Aorta (tissue), 5 donors: ENCODE measurements at regions not wholly inside any gene's neighbourhood (a gene's known extent, or its start where the extent isn't known, plus 50 kb on each side); places are given as distances from the start of the nearest gene placed in this dataset.

ENCODE experiments used
- ATAC-seq: fragments of 200-7000 bp; cut with Tn5 transposase; one replicate; pipeline ENCODE4 v1.9.1; 2022; ENCODE audit warnings: moderate library complexity; ENCODE audit not compliant: low FRiP score
- DNase-seq, 2 donors: peaks; one replicate each; pipeline ENCODE4 v3.0.0-alpha.2; 2020
- H3K27ac ChIP-seq, 2 donors: one replicate each; pipeline ENCODE4 v1.5.1; 2013; ENCODE audit warnings: low read length in 2 of 2, mild to moderate bottlenecking in 2 of 2, moderate library complexity in 2 of 2, control low read depth in 1 of 2, inconsistent platforms in 1 of 2, low read depth in 1 of 2
- H3K27me3 ChIP-seq, 2 donors: one replicate each; pipeline ENCODE4 v1.6.1; 2013; ENCODE audit warnings: control low read depth in 1 of 2, low read length in 1 of 2, mild to moderate bottlenecking in 1 of 2, moderate library complexity in 1 of 2; ENCODE audit not compliant: insufficient read depth in 2 of 2, control insufficient read depth in 1 of 2
- H3K36me3 ChIP-seq, 2 donors: one replicate each; pipeline ENCODE4 v1.6.1; 2013; ENCODE audit warnings: control low read depth in 1 of 2, low read length in 1 of 2, mild to moderate bottlenecking in 1 of 2; ENCODE audit not compliant: insufficient read depth in 2 of 2, control insufficient read depth in 1 of 2
- H3K4me1 ChIP-seq, 2 donors: one replicate each; pipeline ENCODE4 v1.6.1; 2013; ENCODE audit warnings: low read length in 2 of 2, control low read depth in 1 of 2, mild to moderate bottlenecking in 1 of 2, moderate library complexity in 1 of 2; ENCODE audit not compliant: insufficient read depth in 2 of 2, control insufficient read depth in 1 of 2
- H3K4me3 ChIP-seq, 2 donors: one replicate each; pipeline ENCODE4 v1.5.1; 2013; ENCODE audit warnings: low read length in 2 of 2, control low read depth in 1 of 2, mild to moderate bottlenecking in 1 of 2
- H3K9me3 ChIP-seq: one replicate; pipeline ENCODE4 v1.6.1; 2013; ENCODE audit warnings: mild to moderate bottlenecking, low read length; ENCODE audit not compliant: control insufficient read depth
- WGBS, 2 donors: extraction: QIAGEN DNeasy Blood & Tissue Kit; methylation state at CpG; one replicate each; pipeline ENCODE4 v1.1.7; 2013; 5-methylcytosine and 5-hydroxymethylcytosine counted together
- intact Hi-C, 2 donors: fragments of 100-400 bp; cut with DNase I; formaldehyde crosslinking; loops; one replicate each; pipeline versions ENCODE4 v1.14.2 to v1.15.0; 2022
- donor health status: healthy with polysubstance abuse.
- donor health status: Bipolar disorder and iron deficiency.
- donor health status: DM: no; HTN: no; CAD: no.
- donor health status: DM: no; HTN: no; CAD: no.
- donor health status: DM: yes; HTN: yes; CAD: no.

GRCh38 chr14:28876572-28876945, 110.0 kb downstream of the FOXG1 start:
- Histone ChIP-seq H3K9me3 (no peaks in the 10 kb centered on the region), H3K4me3 (no peak overlapping the region), H3K36me3 (no peaks in the 10 kb centered on the region), H3K4me1 (no peaks in the 10 kb centered on the region), H3K27me3 (no peaks in the 10 kb centered on the region), H3K27ac (no peak overlapping the region)
- ATAC-seq, result no peak
- no peak for DNase-seq
- intact Hi-C loops, result no loop called here
- 73 to 80% methylated on average over 4 of the region's 4 CpGs for WGBS, 2 donors

GRCh38 chr14:28877923-28878322, 111.3 kb downstream of the FOXG1 start:
- DNase-seq, result no peak
- no peaks in the 10 kb centered on the region for H3K36me3 ChIP-seq

GRCh38 chr14:28879573-28879996, 113.0 kb downstream of the FOXG1 start:
- ATAC-seq (no peak), DNase-seq (no peak)
- Histone ChIP-seq H3K4me3 (no peak overlapping the region), H3K27ac (no peak overlapping the region), H3K27me3 (no peaks in the 10 kb centered on the region), H3K9me3 (no peaks in the 10 kb centered on the region), H3K36me3 (no peaks in the 10 kb centered on the region), H3K4me1 (no peaks in the 10 kb centered on the region)
- intact Hi-C loops, result no loop called here
- WGBS, 2 donors, result 45 to 46% methylated on average over 5 of the region's 5 CpGs

More at GRCh38 chr14:28877923-28878322, 111.3 kb downstream of the FOXG1 start:
- intact Hi-C loops, result no loop called here
- ATAC-seq, result no peak
- H3K27ac ChIP-seq, result no peak overlapping the region
- no peaks in the 10 kb centered on the region for H3K9me3 ChIP-seq
- H3K4me1 ChIP-seq, result no peaks in the 10 kb centered on the region
- no peak overlapping the region for H3K4me3 ChIP-seq
- H3K27me3 ChIP-seq, result no peaks in the 10 kb centered on the region

- intact Hi-C loops, result no loop called here
- DNase-seq, result no peak
- Histone ChIP-seq H3K36me3 (no peaks in the 10 kb centered on the region), H3K27me3 (no peaks in the 10 kb centered on the region), H3K4me3 (no peak overlapping the region), H3K4me1 (no peaks in the 10 kb centered on the region), H3K27ac (no peak overlapping the region), H3K9me3 (no peaks in the 10 kb centered on the region)
- no peak for ATAC-seq
- 81 to 86% methylated on average over 5 of the region's 5 CpGs for WGBS, 2 donors
Observed at GRCh38 chr14:28886940-28887339, 120.4 kb downstream of the FOXG1 start.

- ATAC-seq (no peak), DNase-seq (no peak)
- Histone ChIP-seq H3K9me3 (no peaks in the 10 kb centered on the region), H3K36me3 (no peaks in the 10 kb centered on the region), H3K4me3 (no peak overlapping the region), H3K4me1 (no peaks in the 10 kb centered on the region), H3K27me3 (no peaks in the 10 kb centered on the region), H3K27ac (no peak overlapping the region)
- WGBS, 2 donors, result 65 to 69% methylated on average over 3 of the region's 3 CpGs
- intact Hi-C loops, result no loop called here
Observed at GRCh38 chr14:28895389-28895788, 128.8 kb downstream of the FOXG1 start.

- Histone ChIP-seq H3K9me3 (no peaks in the 10 kb centered on the region), H3K36me3 (no peaks in the 10 kb centered on the region), H3K4me1 (no peaks in the 10 kb centered on the region), H3K4me3 (no peak overlapping the region), H3K27me3 (no peaks in the 10 kb centered on the region), H3K27ac (no peak overlapping the region)
- DNase-seq, result no peak
- intact Hi-C loops, result no loop called here
- ATAC-seq, result no peak
Observed at GRCh38 chr14:28896337-28896736, 129.8 kb downstream of the FOXG1 start.

GRCh38 chr14:28901631-28902030, 135.0 kb downstream of the FOXG1 start:
- no peak overlapping the region for H3K4me3 ChIP-seq
- intact Hi-C loops, result no loop called here

GRCh38 chr14:28902930-28903329, 136.3 kb downstream of the FOXG1 start:
- Histone ChIP-seq H3K4me3 (no peak overlapping the region), H3K27me3 (no peaks in the 10 kb centered on the region), H3K36me3 (no peaks in the 10 kb centered on the region), H3K27ac (no peak overlapping the region), H3K9me3 (no peaks in the 10 kb centered on the region), H3K4me1 (no peaks in the 10 kb centered on the region)
- 64 to 79% methylated on average over 2 of the region's 2 CpGs for WGBS, 2 donors
- DNase-seq (no peak), ATAC-seq (no peak)
- intact Hi-C loops, result no loop called here

More at GRCh38 chr14:28901631-28902030, 135.0 kb downstream of the FOXG1 start:
- DNase-seq, result no peak
- Histone ChIP-seq H3K27ac (no peak overlapping the region), H3K9me3 (no peaks in the 10 kb centered on the region), H3K4me1 (no peaks in the 10 kb centered on the region), H3K36me3 (no peaks in the 10 kb centered on the region), H3K27me3 (no peaks in the 10 kb centered on the region)
- WGBS, 2 donors, result 50 to 72% methylated on average over 1 of the region's 1 CpG
- ATAC-seq, result no peak

GRCh38 chr14:28911521-28911920, 144.9 kb downstream of the FOXG1 start:
- intact Hi-C loops, result no loop called here
- Histone ChIP-seq H3K9me3 (no peaks in the 10 kb centered on the region), H3K27me3 (no peaks in the 10 kb centered on the region), H3K36me3 (no peaks in the 10 kb centered on the region), H3K27ac (no peak overlapping the region), H3K4me3 (no peak overlapping the region), H3K4me1 (no peaks in the 10 kb centered on the region)
- ATAC-seq (no peak), DNase-seq (no peak)
